H9 (cell line): ENCODE measurements at regions not wholly inside any gene's neighbourhood (a gene's known extent, or its start where the extent isn't known, plus 50 kb on each side); places are given as distances from the start of the nearest gene placed in this dataset.

ENCODE experiments used
- DNase-seq: peaks from one replicate; pipeline ENCODE4 v3.0.0-alpha.2; 2017
- H2AFZ ChIP-seq: one replicate; pipeline ENCODE4 v1.6.1; 2013; ENCODE audit warnings: mild to moderate bottlenecking, low read length, control low read depth, moderate library complexity
- H2AK5ac ChIP-seq: 2 replicates; pipeline ENCODE4 v1.6.1; 2013; ENCODE audit warnings: low read length, control low read depth, mixed read lengths; ENCODE audit not compliant: insufficient read length
- H2BK120ac ChIP-seq: one replicate; pipeline ENCODE4 v1.6.1; 2013; ENCODE audit warnings: low read depth, mild to moderate bottlenecking, low read length, control low read depth, inconsistent platforms; ENCODE audit not compliant: poor library complexity, severe bottlenecking
- H2BK12ac ChIP-seq: 2 replicates; pipeline ENCODE4 v1.6.1; 2013; ENCODE audit warnings: low read length, control low read depth, mixed read lengths, low read depth; ENCODE audit not compliant: insufficient read length
- H2BK15ac ChIP-seq: 2 replicates; pipeline ENCODE4 v1.6.1; 2013; ENCODE audit warnings: low read depth, low read length, control low read depth
- H2BK20ac ChIP-seq: one replicate; pipeline ENCODE4 v1.6.1; 2013; ENCODE audit warnings: low read depth, mild to moderate bottlenecking, low read length, control low read depth, inconsistent platforms; ENCODE audit not compliant: poor library complexity, severe bottlenecking
- H2BK5ac ChIP-seq: 2 replicates; pipeline ENCODE4 v1.6.1; 2013; ENCODE audit warnings: low read length, control low read depth, mixed read lengths; ENCODE audit not compliant: insufficient read length
- H3K14ac ChIP-seq: 2 replicates; pipeline ENCODE4 v1.6.1; 2013; ENCODE audit warnings: low read length, control low read depth; ENCODE audit not compliant: insufficient read depth
- H3K18ac ChIP-seq: 2 replicates; pipeline ENCODE4 v1.6.1; 2013; ENCODE audit warnings: low read depth, mild to moderate bottlenecking, mixed read lengths, low read length, control low read depth; ENCODE audit not compliant: insufficient read length
- H3K23ac ChIP-seq: 2 replicates; pipeline ENCODE4 v1.6.1; 2013; ENCODE audit warnings: low read length, control low read depth, mixed read lengths, low read depth; ENCODE audit not compliant: insufficient read length
- H3K23me2 ChIP-seq: 2 replicates; pipeline ENCODE4 v1.6.1; 2013; ENCODE audit warnings: low read depth, mild to moderate bottlenecking, mixed read lengths, low read length, control low read depth; ENCODE audit not compliant: insufficient read length, poor library complexity, severe bottlenecking
- H3K27ac ChIP-seq: 2 replicates; pipeline ENCODE4 v1.5.1; 2013; ENCODE audit warnings: low read length, control low read depth, mixed read lengths, low read depth; ENCODE audit not compliant: insufficient read length
- H3K27me3 ChIP-seq: 2 replicates; pipeline ENCODE4 v1.6.1; 2013; ENCODE audit warnings: low read length, control low read depth, inconsistent platforms; ENCODE audit not compliant: insufficient read depth
- H3K4ac ChIP-seq: 2 replicates; pipeline ENCODE4 v1.6.1; 2013; ENCODE audit warnings: low read depth, mild to moderate bottlenecking, control low read depth, inconsistent platforms, low read length, moderate library complexity
- H3K4me1 ChIP-seq: 2 replicates; pipeline ENCODE4 v1.6.1; 2013; ENCODE audit warnings: low read length, control low read depth, inconsistent platforms; ENCODE audit not compliant: insufficient read depth
- H3K4me2 ChIP-seq: 2 replicates; pipeline ENCODE4 v1.6.1; 2013; ENCODE audit warnings: low read length, control low read depth, mixed read lengths; ENCODE audit not compliant: insufficient read length, insufficient read depth
- H3K56ac ChIP-seq: 2 replicates; pipeline ENCODE4 v1.6.1; 2013; ENCODE audit warnings: low read depth, mild to moderate bottlenecking, mixed read lengths, low read length, control low read depth; ENCODE audit not compliant: insufficient read length
- H3K79me1 ChIP-seq: 2 replicates; pipeline ENCODE4 v1.6.1; 2013; ENCODE audit warnings: low read depth, mild to moderate bottlenecking, moderate library complexity, low read length, control low read depth, inconsistent platforms; ENCODE audit not compliant: insufficient read depth, poor library complexity, severe bottlenecking
- H3K79me2 ChIP-seq: 2 replicates; pipeline ENCODE4 v1.6.1; 2013; ENCODE audit warnings: low read length, control low read depth, inconsistent platforms; ENCODE audit not compliant: insufficient read depth
- H3K9ac ChIP-seq: 2 replicates; pipeline ENCODE4 v1.6.1; 2013; ENCODE audit warnings: low read length, control low read depth, mixed read lengths; ENCODE audit not compliant: insufficient read length; ENCODE audit errors: extremely low read depth
- H3K9me3 ChIP-seq: one replicate; pipeline ENCODE4 v1.6.1; 2013; ENCODE audit warnings: low read depth, low read length, inconsistent platforms; ENCODE audit not compliant: control insufficient read depth
- H3T11ph ChIP-seq: one replicate; pipeline ENCODE4 v1.6.1; 2013; ENCODE audit warnings: mild to moderate bottlenecking, low read length, control low read depth, inconsistent platforms
- H4K20me1 ChIP-seq: one replicate; pipeline ENCODE4 v1.6.1; 2013; ENCODE audit not compliant: control insufficient read depth, insufficient read length, insufficient read depth
- H4K5ac ChIP-seq: 2 replicates; pipeline ENCODE4 v1.6.1; 2013; ENCODE audit warnings: low read depth, mild to moderate bottlenecking, mixed read lengths, low read length, control low read depth; ENCODE audit not compliant: insufficient read length
- H4K8ac ChIP-seq: replicated peaks from 2 replicates; pipeline ENCODE4 v1.6.1; 2013; ENCODE audit warnings: low read length, control low read depth, mixed read lengths, low read depth; ENCODE audit not compliant: insufficient read length
- H4K91ac ChIP-seq: 2 replicates; pipeline ENCODE4 v1.6.1; 2013; ENCODE audit warnings: low read depth, mild to moderate bottlenecking, moderate library complexity, mixed read lengths, low read length, control low read depth; ENCODE audit not compliant: insufficient read length
- H3K27ac Mint-ChIP-seq, 3 experiments: 2 replicates in 2 of 3; 3 replicates in 1 of 3; pipeline ENCODE4 v1.8.0; 2020 to 2021; ENCODE audit warnings: mixed read lengths in 3 of 3, mild to moderate bottlenecking in 1 of 3, moderate library complexity in 1 of 3
- H3K27me3 Mint-ChIP-seq: 2 replicates; pipeline ENCODE4 v1.8.0; 2021; ENCODE audit warnings: low read depth, mild to moderate bottlenecking, moderate library complexity, mixed read lengths
- H3K36me3 Mint-ChIP-seq, 3 experiments: 2 replicates in 2 of 3; 3 replicates in 1 of 3; pipeline ENCODE4 v1.8.0; 2020 to 2021; ENCODE audit warnings: low read depth in 3 of 3, mixed read lengths in 3 of 3; ENCODE audit not compliant: insufficient read depth in 1 of 3
- H3K4me1 Mint-ChIP-seq, 2 experiments: 2 replicates each; pipeline ENCODE4 v1.8.0; 2020; ENCODE audit warnings: mixed read lengths in 2 of 2
- H3K4me3 Mint-ChIP-seq, 2 experiments: 2 replicates in 1 of 2; 3 replicates in 1 of 2; pipeline ENCODE4 v1.8.0; 2020 to 2021; ENCODE audit warnings: mild to moderate bottlenecking in 2 of 2, mixed read lengths in 2 of 2, moderate library complexity in 1 of 2
- H3K9me3 Mint-ChIP-seq, 2 experiments: 2 replicates in 1 of 2; 3 replicates in 1 of 2; pipeline ENCODE4 v1.8.0; 2020; ENCODE audit warnings: mild to moderate bottlenecking in 2 of 2, mixed read lengths in 2 of 2, moderate library complexity in 1 of 2
- CTCF ChIP-seq: fragments of 200-600 bp; sonication (generic); conservative IDR thresholded peaks from 3 replicates; pipeline ENCODE4 v1.8.0; 2021; ENCODE audit warnings: antibody characterized with exemption, mild to moderate bottlenecking
- WGBS: extraction: QIAGEN DNeasy Blood & Tissue Kit; methylation state at CpG from one replicate; pipeline ENCODE4 v1.1.7; 2013; ENCODE audit warnings: missing lambda C conversion rate, low lambda C conversion rate, mixed read lengths; ENCODE audit not compliant: insufficient read length; ENCODE audit errors: extremely low coverage; 5-methylcytosine and 5-hydroxymethylcytosine counted together

DNA sequence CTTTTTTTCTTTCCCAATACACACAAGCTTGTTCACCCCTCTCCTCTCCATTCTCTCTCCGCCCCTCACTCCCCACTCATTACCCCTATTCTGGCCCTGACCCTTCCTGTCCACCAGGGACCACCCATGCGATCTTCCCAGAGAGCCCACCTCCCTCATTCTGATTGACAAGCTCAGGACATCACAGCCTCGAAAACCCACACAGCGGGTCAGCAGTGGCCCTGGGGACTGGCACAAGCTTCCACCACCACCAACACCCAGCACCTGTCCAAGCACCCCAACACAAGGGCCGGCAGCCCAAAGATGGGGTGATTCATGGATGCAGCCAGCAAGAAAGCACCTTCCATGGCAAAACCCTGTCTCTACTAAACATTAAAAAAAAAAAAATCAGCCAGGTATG, 50.0 kb upstream of the USP6NL start:
- H3K27me3 Mint-ChIP-seq, result peaks cover 1% of the 10 kb centered on the region
- no peak overlapping the region for H3K9ac ChIP-seq
- no CpG with 5 or more reads among the region's 5 CpGs for WGBS

More for the DNA sequence above, 50.0 kb upstream of the USP6NL start:
- no peak overlapping the region for H2AK5ac ChIP-seq
- H2BK5ac ChIP-seq, result no peak overlapping the region
- no peak overlapping the region for H2BK120ac ChIP-seq
- H3K4ac ChIP-seq, result no peak overlapping the region
- H3K23me2 ChIP-seq, result no peaks in the 10 kb centered on the region
- no peaks in the 10 kb centered on the region for H3K4me1 ChIP-seq
- Mint-ChIP-seq H3K27ac (no peak overlapping the region), H3K36me3 (no peaks in the 10 kb centered on the region), H3K9me3 (no peaks in the 10 kb centered on the region), H3K4me1 (0 out of 4 replicates have a peak, but pooled peaks cover 0 to 3% of the 10 kb centered on the region in 2 experiments), H3K4me3 (no peak overlapping the region)
- no peak overlapping the region for H4K5ac ChIP-seq
- H2BK15ac ChIP-seq, result no peak overlapping the region
- no peak for TF ChIP-seq CTCF
- no peaks in the 10 kb centered on the region; the same call in 1 of the 2 replicates for H3K27me3 ChIP-seq
- no peak overlapping the region for H3K14ac ChIP-seq
- no peak overlapping the region for H3K18ac ChIP-seq
- no peak overlapping the region for H3K27ac ChIP-seq
- no peak overlapping the region for H2AFZ ChIP-seq
- no peak for DNase-seq
- no peaks in the 10 kb centered on the region for H4K20me1 ChIP-seq
- no peaks in the 10 kb centered on the region for H3K9me3 ChIP-seq
- H2BK20ac ChIP-seq, result no peak overlapping the region
- H4K91ac ChIP-seq, result no peak overlapping the region
- H3K4me2 ChIP-seq, result no peak overlapping the region
- no peak overlapping the region for H3T11ph ChIP-seq
- no peaks in the 10 kb centered on the region for H3K79me1 ChIP-seq
- no peak overlapping the region for H2BK12ac ChIP-seq
- no peak overlapping the region for H3K56ac ChIP-seq
- no peaks in the 10 kb centered on the region for H3K79me2 ChIP-seq
- no peak overlapping the region for H3K23ac ChIP-seq
- H4K8ac ChIP-seq, result no peak overlapping the region
